ENCODE measurements at regions not wholly inside any gene's neighbourhood (a gene's known extent, or its start where the extent isn't known, plus 50 kb on each side); places are given as distances from the start of the nearest gene placed in this dataset.

- TF ChIP-seq, protein P1, sequence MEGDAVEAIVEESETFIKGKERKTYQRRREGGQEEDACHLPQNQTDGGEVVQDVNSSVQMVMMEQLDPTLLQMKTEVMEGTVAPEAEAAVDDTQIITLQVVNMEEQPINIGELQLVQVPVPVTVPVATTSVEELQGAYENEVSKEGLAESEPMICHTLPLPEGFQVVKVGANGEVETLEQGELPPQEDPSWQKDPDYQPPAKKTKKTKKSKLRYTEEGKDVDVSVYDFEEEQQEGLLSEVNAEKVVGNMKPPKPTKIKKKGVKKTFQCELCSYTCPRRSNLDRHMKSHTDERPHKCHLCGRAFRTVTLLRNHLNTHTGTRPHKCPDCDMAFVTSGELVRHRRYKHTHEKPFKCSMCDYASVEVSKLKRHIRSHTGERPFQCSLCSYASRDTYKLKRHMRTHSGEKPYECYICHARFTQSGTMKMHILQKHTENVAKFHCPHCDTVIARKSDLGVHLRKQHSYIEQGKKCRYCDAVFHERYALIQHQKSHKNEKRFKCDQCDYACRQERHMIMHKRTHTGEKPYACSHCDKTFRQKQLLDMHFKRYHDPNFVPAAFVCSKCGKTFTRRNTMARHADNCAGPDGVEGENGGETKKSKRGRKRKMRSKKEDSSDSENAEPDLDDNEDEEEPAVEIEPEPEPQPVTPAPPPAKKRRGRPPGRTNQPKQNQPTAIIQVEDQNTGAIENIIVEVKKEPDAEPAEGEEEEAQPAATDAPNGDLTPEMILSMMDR (IDR thresholded peaks at IDR 0.05; ENCODE audit: insufficient read depth, low read length, poor library complexity, severe bottlenecking), result no peak
- no peak for TF ChIP-seq EZH2phosphoT487 (conservative IDR thresholded peaks at IDR 0.05; ENCODE audit: low read length)
Measured at GRCh38 chr5:17339841-17340240, 122.4 kb downstream of the BASP1 start.

Data from SU-DHL-6 (cell line).